GM18498 (cell line): ENCODE measurements at regions not wholly inside any gene's neighbourhood (a gene's known extent, or its start where the extent isn't known, plus 50 kb on each side); places are given as distances from the start of the nearest gene placed in this dataset.

ENCODE experiments used
- ATAC-seq: cut with Tn5 transposase; IDR thresholded peaks from one replicate; pipeline ENCODE4 v1.9.1; 2021; ENCODE audit warnings: mild to moderate bottlenecking, moderate library complexity; ENCODE audit not compliant: unreplicated experiment

GRCh38 chr1:55707846-55708245 lies 492.7 kb upstream of the USP24 start:
- ATAC-seq, result no peak

- no peak for ATAC-seq
Measured at GRCh38 chr1:55707196-55707595, 492.0 kb upstream of the USP24 start.

GRCh38 chr1:55706397-55706796 lies 491.2 kb upstream of the USP24 start:
- ATAC-seq, result no peak

GRCh38 chr1:55703726-55704363 lies 488.7 kb upstream of the USP24 start:
- no peak for ATAC-seq

- ATAC-seq, result peak; percentile 88
Measured at GRCh38 chr1:55702064-55702463, 486.9 kb upstream of the USP24 start.

- ATAC-seq, result no peak
Measured at GRCh38 chr1:55700359-55701130, 485.4 kb upstream of the USP24 start.

GRCh38 chr1:55699228-55699627 lies 484.1 kb upstream of the USP24 start:
- no peak for ATAC-seq

GRCh38 chr1:55697997-55698535 lies 482.9 kb upstream of the USP24 start:
- no peak for ATAC-seq

GRCh38 chr1:55696891-55697290 lies 481.7 kb upstream of the USP24 start:
- no peak for ATAC-seq

- ATAC-seq, result no peak
Measured at GRCh38 chr1:55696181-55696754, 481.1 kb upstream of the USP24 start.

- ATAC-seq, result no peak
Measured at GRCh38 chr1:55695552-55695951, 480.4 kb upstream of the USP24 start.

GRCh38 chr1:55695151-55695550 lies 480.0 kb upstream of the USP24 start:
- no peak for ATAC-seq

GRCh38 chr1:55694310-55694801 lies 479.2 kb upstream of the USP24 start:
- ATAC-seq, result no peak

GRCh38 chr1:55692726-55693125 lies 477.6 kb upstream of the USP24 start:
- ATAC-seq, result no peak

- no peak for ATAC-seq
Measured at GRCh38 chr1:55690366-55690765, 475.2 kb upstream of the USP24 start.

GRCh38 chr1:55689800-55690199 lies 474.6 kb upstream of the USP24 start:
- no peak for ATAC-seq

GRCh38 chr1:55685560-55685959 lies 470.4 kb upstream of the USP24 start:
- ATAC-seq, result no peak

- no peak for ATAC-seq
Measured at GRCh38 chr1:55684131-55684650, 469.0 kb upstream of the USP24 start.

GRCh38 chr1:55682198-55682597 lies 467.0 kb upstream of the USP24 start:
- no peak for ATAC-seq

- ATAC-seq, result no peak
Measured at GRCh38 chr1:55679971-55680370, 464.8 kb upstream of the USP24 start.

GRCh38 chr1:55673416-55673815 lies 458.3 kb upstream of the USP24 start:
- ATAC-seq, result no peak
